Hepatocyte (in vitro differentiated cells): ENCODE measurements at regions not wholly inside any gene's neighbourhood (a gene's known extent, or its start where the extent isn't known, plus 50 kb on each side); places are given as distances from the start of the nearest gene placed in this dataset. TPM values are rescaled to one million over a fixed set of nuclear protein-coding genes. Genes with fewer than 3 reads are reported as not detected.

Source experiments
- DNase-seq: peaks from one replicate; pipeline ENCODE4 v3.0.0-alpha.2; 2016; ENCODE audit warnings: low spot score
- H2AFZ ChIP-seq: fragments of 200-600 bp; sonication (generic); 2 replicates; pipeline ENCODE4 v1.6.0; 2016; ENCODE audit warnings: antibody characterized with exemption, mild to moderate bottlenecking
- H3K27ac ChIP-seq: fragments of 200-600 bp; sonication (generic); 2 replicates; pipeline ENCODE4 v1.5.1; 2016; ENCODE audit warnings: mild to moderate bottlenecking
- H3K27me3 ChIP-seq: fragments of 200-600 bp; sonication (generic); 2 replicates; pipeline ENCODE4 v1.6.1; 2016
- H3K36me3 ChIP-seq: fragments of 200-600 bp; sonication (generic); replicated peaks from 2 replicates; pipeline ENCODE4 v1.5.1; 2016; ENCODE audit warnings: low read depth; ENCODE audit not compliant: insufficient read depth
- H3K4me1 ChIP-seq: fragments of 200-600 bp; sonication (generic); 2 replicates; pipeline ENCODE4 v1.5.1; 2016; ENCODE audit warnings: mild to moderate bottlenecking, moderate library complexity; ENCODE audit not compliant: insufficient read depth
- H3K4me2 ChIP-seq: fragments of 200-600 bp; sonication (generic); 2 replicates; pipeline ENCODE4 v1.6.0; 2016
- H3K4me3 ChIP-seq: fragments of 200-600 bp; sonication (generic); 2 replicates; pipeline ENCODE4 v1.5.1; 2016; ENCODE audit warnings: mild to moderate bottlenecking
- H3K79me2 ChIP-seq: fragments of 200-600 bp; sonication (generic); 2 replicates; pipeline ENCODE4 v1.6.0; 2017; ENCODE audit warnings: mild to moderate bottlenecking
- H3K9me2 ChIP-seq: fragments of 200-600 bp; sonication (generic); replicated peaks from 2 replicates; pipeline ENCODE4 v1.6.0; 2017; ENCODE audit warnings: mild to moderate bottlenecking; ENCODE audit not compliant: insufficient read depth
- H3K9me3 ChIP-seq: fragments of 200-600 bp; sonication (generic); 2 replicates; pipeline ENCODE4 v1.5.1; 2016; ENCODE audit warnings: low read depth, mild to moderate bottlenecking
- H4K20me1 ChIP-seq: fragments of 200-600 bp; sonication (generic); 2 replicates; pipeline ENCODE4 v1.6.0; 2016; ENCODE audit warnings: mild to moderate bottlenecking; ENCODE audit not compliant: insufficient read depth, poor library complexity, severe bottlenecking
- EZH2 ChIP-seq: fragments of 200-600 bp; sonication (generic); IDR thresholded peaks from 2 replicates; pipeline ENCODE4 v1.6.1; 2016; ENCODE audit warnings: antibody characterized with exemption, mild to moderate bottlenecking, borderline replicate concordance
- EZH2phosphoT487 ChIP-seq: fragments of 200-600 bp; sonication (generic); IDR thresholded peaks from one replicate; pipeline ENCODE4 v1.6.1; 2018; ENCODE audit warnings: antibody characterized with exemption, mild to moderate bottlenecking, low read depth, moderate library complexity; ENCODE audit not compliant: unreplicated experiment, severe bottlenecking
- WGBS: methylation state at CpG from one replicate; pipeline ENCODE4 v1.1.6; 2016; ENCODE audit warnings: low lambda C conversion rate; ENCODE audit errors: missing lambda C conversion rate; 5-methylcytosine and 5-hydroxymethylcytosine counted together
- small RNA-seq: library from RNA; depleted of rRNA; stranded (forward); fragments of <200 nt; gene quantifications from one replicate; pipeline ENCODE3, GENCODE V24; 2014
- TF ChIP-seq, protein P1 (sequence below): fragments of 200-600 bp; sonication (generic); IDR thresholded peaks from 2 replicates; pipeline ENCODE4 v1.5.1; 2016; ENCODE audit warnings: antibody characterized with exemption, mild to moderate bottlenecking; ENCODE audit not compliant: poor library complexity

DNA sequence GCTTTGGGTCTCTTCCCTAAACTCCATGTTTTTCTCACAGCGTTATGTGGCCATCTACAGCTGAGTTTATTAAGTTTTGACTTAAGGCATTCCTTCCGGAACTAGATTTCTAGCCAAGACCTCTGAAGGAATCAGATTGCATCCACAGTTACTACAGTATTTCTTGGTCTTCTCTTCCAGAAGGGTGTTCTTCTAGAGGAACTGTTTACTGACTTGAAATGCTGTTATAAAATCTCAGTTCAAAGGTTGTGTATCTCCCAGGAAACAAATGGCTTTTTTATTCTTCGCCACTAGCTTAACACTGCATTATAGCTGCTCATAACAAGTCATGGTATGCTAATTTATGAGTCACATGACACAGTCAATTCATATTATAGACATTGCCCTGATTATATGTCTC lies 55.3 kb upstream of the RAD23B start:
- Histone ChIP-seq H3K4me1 (peaks cover 18% of the 10 kb centered on the region), H3K27me3 (no peaks in the 10 kb centered on the region), H3K79me2 (peaks cover 7% of the 10 kb centered on the region), H3K36me3 (no peaks in the 10 kb centered on the region), H4K20me1 (no peaks in the 10 kb centered on the region), H3K4me3 (no peak overlapping the region), H2AFZ (no peak overlapping the region), H3K9me3 (no peaks in the 10 kb centered on the region), H3K9me2 (no peaks in the 10 kb centered on the region), H3K27ac (peak overlapping the region; percentile 61), H3K4me2 (peak overlapping the region; percentile 57)
- WGBS, result 46% methylated on average over 3 of the region's 3 CpGs
- DNase-seq, result no peak
- no peak for TF ChIP-seq EZH2
- TF ChIP-seq, protein P1, sequence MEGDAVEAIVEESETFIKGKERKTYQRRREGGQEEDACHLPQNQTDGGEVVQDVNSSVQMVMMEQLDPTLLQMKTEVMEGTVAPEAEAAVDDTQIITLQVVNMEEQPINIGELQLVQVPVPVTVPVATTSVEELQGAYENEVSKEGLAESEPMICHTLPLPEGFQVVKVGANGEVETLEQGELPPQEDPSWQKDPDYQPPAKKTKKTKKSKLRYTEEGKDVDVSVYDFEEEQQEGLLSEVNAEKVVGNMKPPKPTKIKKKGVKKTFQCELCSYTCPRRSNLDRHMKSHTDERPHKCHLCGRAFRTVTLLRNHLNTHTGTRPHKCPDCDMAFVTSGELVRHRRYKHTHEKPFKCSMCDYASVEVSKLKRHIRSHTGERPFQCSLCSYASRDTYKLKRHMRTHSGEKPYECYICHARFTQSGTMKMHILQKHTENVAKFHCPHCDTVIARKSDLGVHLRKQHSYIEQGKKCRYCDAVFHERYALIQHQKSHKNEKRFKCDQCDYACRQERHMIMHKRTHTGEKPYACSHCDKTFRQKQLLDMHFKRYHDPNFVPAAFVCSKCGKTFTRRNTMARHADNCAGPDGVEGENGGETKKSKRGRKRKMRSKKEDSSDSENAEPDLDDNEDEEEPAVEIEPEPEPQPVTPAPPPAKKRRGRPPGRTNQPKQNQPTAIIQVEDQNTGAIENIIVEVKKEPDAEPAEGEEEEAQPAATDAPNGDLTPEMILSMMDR, result no peak
- TF ChIP-seq EZH2phosphoT487, result no peak

GRCh38 chr9:107228496-107229039 lies 54.5 kb upstream of the RAD23B start:
- 30% methylated on average over 6 of the region's 6 CpGs for WGBS
- no peak for TF ChIP-seq EZH2
- no peak for TF ChIP-seq EZH2phosphoT487
- Histone ChIP-seq H3K27me3 (no peaks in the 10 kb centered on the region), H3K4me3 (no peak overlapping the region), H3K36me3 (no peaks in the 10 kb centered on the region), H4K20me1 (no peaks in the 10 kb centered on the region), H3K4me2 (peak overlapping the region; percentile 57), H3K9me3 (no peaks in the 10 kb centered on the region), H3K9me2 (no peaks in the 10 kb centered on the region), H3K4me1 (peaks cover 18% of the 10 kb centered on the region), H3K79me2 (peaks cover 6% of the 10 kb centered on the region), H2AFZ (no peak overlapping the region), H3K27ac (peak overlapping the region; percentile 61)
- no peak for DNase-seq

DNA sequence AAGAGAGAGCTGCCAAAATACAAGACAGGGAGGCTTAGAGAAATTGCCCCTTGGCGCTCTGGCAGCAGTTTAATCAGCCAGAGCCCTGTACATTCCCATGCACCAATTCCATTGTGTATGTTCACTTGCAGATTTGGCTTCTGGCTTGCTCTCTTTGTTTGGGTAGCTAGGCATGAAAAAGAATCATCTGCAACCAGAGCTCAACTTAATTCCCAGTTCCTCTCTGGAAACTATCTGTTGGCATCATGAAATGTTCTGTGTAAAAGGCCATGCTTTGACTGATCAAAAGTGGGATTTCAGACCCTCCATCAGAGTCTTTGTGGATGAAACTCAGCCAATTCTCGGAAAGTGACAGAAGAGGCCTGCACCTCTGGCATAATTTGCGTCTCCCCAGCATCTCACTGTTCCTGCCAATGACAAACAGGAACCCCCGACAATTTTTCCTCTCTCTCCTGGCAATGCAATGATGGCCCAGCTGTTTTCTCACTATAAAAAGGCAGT lies 53.8 kb upstream of the RAD23B start:
- Histone ChIP-seq H3K9me2 (no peaks in the 10 kb centered on the region), H3K4me2 (peak overlapping the region; percentile 57), H3K4me1 (peaks cover 18% of the 10 kb centered on the region), H4K20me1 (no peaks in the 10 kb centered on the region), H3K9me3 (no peaks in the 10 kb centered on the region), H3K36me3 (no peaks in the 10 kb centered on the region), H2AFZ (no peak overlapping the region), H3K4me3 (no peak overlapping the region), H3K79me2 (no peaks in the 10 kb centered on the region), H3K27ac (peak overlapping the region; percentile 61), H3K27me3 (no peaks in the 10 kb centered on the region)
- DNase-seq, result no peak
- 61% methylated on average over 4 of the region's 4 CpGs for WGBS
- no peak for TF ChIP-seq EZH2phosphoT487
- no peak for TF ChIP-seq EZH2
- TF ChIP-seq, protein P1, result no peak

Small RNA genes lying in the stretch of these regions (small RNA-seq; reads per million reads assigned to genes)
- gene AL807761.1, result not detected
